Body of pancreas (tissue), 4 donors: ENCODE measurements at regions not wholly inside any gene's neighbourhood (a gene's known extent, or its start where the extent isn't known, plus 50 kb on each side); places are given as distances from the start of the nearest gene placed in this dataset.

Experiments used
- CTCF ChIP-seq, 7 experiments: fragments of 450-650 bp in 4 of 7; fragments of 200-600 bp in 3 of 7; sonication (generic) in 3 of 7; IDR thresholded peaks; one replicate each; pipeline ENCODE4 v1.5.1; 2016 to 2019; ENCODE audit warnings: antibody characterized with exemption in 7 of 7
- POLR2A ChIP-seq, 3 donors: fragments of 450-650 bp; IDR thresholded peaks; one replicate each; pipeline ENCODE4 v1.6.1; 2016; ENCODE audit warnings: antibody characterized with exemption in 3 of 3, mild to moderate bottlenecking in 2 of 3

GRCh38 chr9:78775696-78776295 is 478.9 kb downstream of the PSAT1 start:
- TF ChIP-seq CTCF (IDR thresholded peaks at IDR 0.05) (no peak), POLR2A (IDR thresholded peaks at IDR 0.05) (no peak)
